ENCODE measurements at regions not wholly inside any gene's neighbourhood (a gene's known extent, or its start where the extent isn't known, plus 50 kb on each side); places are given as distances from the start of the nearest gene placed in this dataset.
"Not testable (repeated sequence)": the region's sequence is repeated elsewhere in the genome, so short reads cannot be mapped to it uniquely, and the experiment has no call there.

GRCh38 chr5:143659599-143660238, 152.2 kb upstream of the HMHB1 start:
- DNase-seq, result no peak

- no peak for DNase-seq
Observed at GRCh38 chr5:143658956-143659355, 153.0 kb upstream of the HMHB1 start.

- peak; percentile 90 for DNase-seq
Observed at GRCh38 chr5:143657647-143658285, 154.2 kb upstream of the HMHB1 start.

GRCh38 chr5:143653766-143654282, 158.1 kb upstream of the HMHB1 start:
- DNase-seq, result no peak

GRCh38 chr5:143653256-143653655, 158.7 kb upstream of the HMHB1 start:
- no peak for DNase-seq

GRCh38 chr5:143652108-143652700, 159.8 kb upstream of the HMHB1 start:
- no peak for DNase-seq

- DNase-seq, result no peak
Observed at GRCh38 chr5:143649937-143650621, 161.9 kb upstream of the HMHB1 start.

- DNase-seq, result no peak
Observed at GRCh38 chr5:143648696-143649095, 163.3 kb upstream of the HMHB1 start.

GRCh38 chr5:143646961-143647360, 165.0 kb upstream of the HMHB1 start:
- peak; percentile 39 for DNase-seq

GRCh38 chr5:143645356-143645755, 166.6 kb upstream of the HMHB1 start:
- DNase-seq, result no peak

- no peak for DNase-seq
Observed at GRCh38 chr5:143644727-143645126, 167.2 kb upstream of the HMHB1 start.

GRCh38 chr5:143642791-143643190, 169.2 kb upstream of the HMHB1 start:
- no peak for DNase-seq

- no peak for DNase-seq
Observed at GRCh38 chr5:143641549-143642355, 170.2 kb upstream of the HMHB1 start.

GRCh38 chr5:143638654-143639053, 173.3 kb upstream of the HMHB1 start:
- no peak for DNase-seq

- DNase-seq, result no peak
Observed at GRCh38 chr5:143636931-143637528, 174.9 kb upstream of the HMHB1 start.

- no peak for DNase-seq
Observed at GRCh38 chr5:143635888-143636287, 176.1 kb upstream of the HMHB1 start.

GRCh38 chr5:143635146-143635752, 176.7 kb upstream of the HMHB1 start:
- no peak for DNase-seq

- DNase-seq, result no peak
Observed at GRCh38 chr5:143634689-143635088, 177.3 kb upstream of the HMHB1 start.

GRCh38 chr5:143629871-143630659, 181.9 kb upstream of the HMHB1 start:
- DNase-seq, result no peak

- not testable (repeated sequence) for DNase-seq
Observed at GRCh38 chr5:143625048-143625447, 186.9 kb upstream of the HMHB1 start.

- no peak for DNase-seq
Observed at GRCh38 chr5:143624465-143624864, 187.5 kb upstream of the HMHB1 start.
